ENCODE measurements at regions not wholly inside any gene's neighbourhood (a gene's known extent, or its start where the extent isn't known, plus 50 kb on each side); places are given as distances from the start of the nearest gene placed in this dataset.

DNA sequence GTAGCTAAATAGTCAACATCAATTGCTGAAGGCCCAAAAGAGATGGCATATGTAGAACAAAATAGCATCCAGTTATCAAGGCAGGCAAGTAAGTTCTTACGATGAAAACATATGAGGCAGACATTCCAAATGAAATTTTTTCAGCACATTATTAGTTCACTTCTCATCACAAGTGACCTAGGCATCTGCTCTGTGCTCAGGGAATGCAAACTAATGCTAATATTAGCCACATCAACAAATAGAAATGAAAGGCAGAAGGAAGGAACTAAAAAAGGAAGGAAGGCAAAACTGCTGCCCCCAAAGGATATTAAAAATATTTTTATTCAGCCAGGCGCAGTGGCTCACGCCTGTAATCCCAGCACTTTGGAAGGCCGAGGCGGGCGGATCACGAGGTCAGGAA is 51.2 kb upstream of the ROCK1 start:
- DNase-seq: peak in 1 of 4 experiments; percentile 39

GRCh38 chr18:21163647-21164547 is 52.3 kb upstream of the ROCK1 start:
- DNase-seq: peak; percentile 82 to 98 (median 94)

GRCh38 chr18:21164548-21165095 is 53.0 kb upstream of the ROCK1 start:
- peak in 2 of 4 experiments; percentile 45 to 49 for DNase-seq

DNA sequence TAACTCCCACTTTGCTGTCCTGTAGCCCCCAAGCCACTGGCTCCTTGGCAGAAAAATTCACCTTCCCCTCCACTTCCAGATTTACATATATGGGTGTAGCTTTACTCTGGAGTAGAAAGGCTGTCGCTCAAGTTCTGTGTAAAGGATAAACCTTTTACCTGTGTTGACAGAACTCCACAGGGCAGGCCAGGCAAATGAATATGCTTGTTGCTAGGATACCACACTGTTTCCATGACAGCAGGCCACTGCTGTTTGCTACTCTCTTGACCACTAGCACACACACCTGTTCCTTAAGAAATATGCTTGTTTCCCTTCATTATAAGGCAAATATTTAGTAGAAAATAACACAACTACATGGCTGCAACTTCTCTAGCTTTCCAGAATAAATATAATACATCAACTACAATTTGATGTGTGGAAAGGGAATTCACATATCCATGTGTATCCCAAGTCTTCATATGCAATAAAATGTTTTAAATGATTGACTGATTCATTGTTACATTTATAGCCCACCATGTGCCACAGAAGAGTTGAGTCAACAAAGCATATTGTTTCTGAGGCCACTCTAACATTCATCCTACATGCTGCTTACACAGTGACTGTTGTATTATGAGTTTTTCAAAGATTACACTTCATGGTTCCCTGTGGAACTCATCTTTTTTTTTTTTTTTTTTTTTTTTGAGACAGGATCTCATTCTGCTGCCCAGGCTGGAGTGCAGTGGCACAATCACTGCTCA is 56.2 kb upstream of the ROCK1 start:
- DNase-seq: no peak

GRCh38 chr18:21168880-21169279 is 57.3 kb upstream of the ROCK1 start:
- DNase-seq: no peak

DNA sequence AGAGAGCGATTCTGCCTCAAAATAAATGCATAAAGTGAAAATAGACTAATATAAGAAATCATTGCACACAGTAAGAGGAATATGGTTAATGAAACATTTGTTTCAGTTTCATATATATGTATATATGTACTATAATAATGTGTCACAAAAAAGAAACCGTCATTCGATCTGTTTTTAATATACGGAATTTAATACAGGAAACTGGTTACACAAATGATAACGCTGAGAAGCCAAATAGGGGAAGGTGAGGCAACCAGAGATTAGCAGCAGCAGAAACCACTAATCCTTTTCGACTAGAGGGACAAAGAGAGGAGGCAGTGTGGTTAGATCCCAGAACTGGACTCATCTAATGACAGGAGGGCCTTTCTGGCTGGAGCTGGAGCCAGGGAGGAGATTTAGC is 64.2 kb upstream of the GREB1L start:
- DNase-seq: peak in 3 of 4 experiments; percentile 18 to 31 (median 21)

- peak; percentile 80 to 92 (median 84) for DNase-seq
Measured at GRCh38 chr18:21179590-21180220, 62.3 kb upstream of the GREB1L start.

DNA sequence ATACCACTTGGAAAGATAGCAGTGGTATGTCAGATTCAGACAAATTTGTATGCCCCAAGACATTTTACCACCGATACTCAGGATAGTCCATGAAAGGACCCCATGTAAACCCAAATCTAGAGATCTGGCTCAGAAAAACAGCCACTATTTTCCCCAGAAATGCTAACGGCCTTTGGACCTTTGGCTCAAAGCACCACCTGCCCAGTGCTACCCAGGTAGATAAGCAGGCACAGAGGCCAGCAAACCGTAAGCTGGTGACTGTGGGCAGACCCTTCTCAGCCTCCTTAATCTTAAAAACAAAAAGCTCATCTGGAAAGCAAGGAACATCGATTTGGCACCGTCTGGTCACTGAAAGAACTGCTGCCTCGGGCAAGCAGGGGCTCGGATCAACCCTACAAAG is 61.4 kb upstream of the GREB1L start:
- no peak for DNase-seq

DNA sequence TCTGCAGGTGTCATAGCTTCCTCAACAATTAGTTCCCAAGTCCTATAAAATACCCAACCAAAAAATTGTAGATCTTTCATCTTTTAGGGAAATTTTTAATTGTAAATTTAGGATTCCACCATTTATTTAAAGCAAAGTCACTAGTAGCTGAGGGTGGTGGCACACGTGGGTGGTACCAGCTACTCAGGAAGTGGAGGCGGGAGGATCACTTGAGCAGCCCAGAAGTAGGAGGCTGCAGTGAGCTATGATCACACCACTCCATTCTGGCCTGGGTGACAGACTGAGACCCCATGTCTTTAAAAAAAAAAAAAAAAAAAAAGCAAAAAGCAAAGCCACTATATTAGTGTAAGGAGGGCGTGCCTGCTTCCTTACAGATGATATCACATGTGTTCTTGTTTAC is 60.3 kb upstream of the GREB1L start:
- peak; percentile 57 to 79 (median 74) for DNase-seq

- no peak for DNase-seq
Measured at GRCh38 chr18:21183670-21184069, 58.4 kb upstream of the GREB1L start.

GRCh38 chr18:21184396-21184996 is 57.5 kb upstream of the GREB1L start:
- no peak for DNase-seq

- no peak for DNase-seq
Measured at GRCh38 chr18:21187886-21188285, 54.1 kb upstream of the GREB1L start.

DNA sequence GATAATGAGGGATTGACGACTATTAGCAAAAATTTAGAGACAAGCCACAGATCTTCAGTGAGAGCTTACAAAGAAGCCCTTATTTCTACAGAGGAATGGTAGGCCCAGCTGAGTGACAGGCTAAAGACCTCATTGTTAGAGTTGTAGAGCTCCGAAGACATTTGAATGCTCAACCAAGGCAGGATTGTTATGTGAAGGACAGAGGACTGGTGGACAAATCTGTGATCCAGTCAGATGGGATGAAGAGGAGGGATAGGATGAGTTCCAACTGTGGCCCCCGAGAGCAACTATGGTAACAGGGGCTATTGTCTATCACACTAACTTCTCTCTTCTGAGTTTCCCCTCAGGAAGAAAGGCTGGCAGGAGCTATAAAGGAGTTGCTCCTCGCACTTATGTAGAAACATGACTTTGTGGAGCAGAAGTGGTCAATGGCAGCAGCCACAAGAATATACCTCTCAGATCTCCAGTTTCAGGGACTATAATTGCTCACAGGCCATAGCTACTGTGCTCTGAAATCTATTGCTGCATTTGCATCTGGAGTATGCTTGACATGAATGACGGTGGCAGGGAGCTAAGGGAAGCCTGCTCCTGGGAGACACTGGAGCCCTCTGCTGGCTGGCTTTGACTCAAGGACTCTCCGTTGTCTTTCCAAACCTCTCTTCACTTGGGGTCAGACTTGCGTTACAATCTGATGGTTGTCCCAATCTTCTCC is 50.3 kb upstream of the GREB1L start:
- DNase-seq: peak; percentile 63 to 83 (median 74)

All from suppressor macrophage (primary cell).